ENCODE measurements at regions not wholly inside any gene's neighbourhood (a gene's known extent, or its start where the extent isn't known, plus 50 kb on each side); places are given as distances from the start of the nearest gene placed in this dataset.
A peak's percentile ranks its signal among the peaks of the same experiment; 100 is the strongest.
"Not testable (repeated sequence)": the region's sequence is repeated elsewhere in the genome, so short reads cannot be mapped to it uniquely, and the experiment has no call there.

DNA sequence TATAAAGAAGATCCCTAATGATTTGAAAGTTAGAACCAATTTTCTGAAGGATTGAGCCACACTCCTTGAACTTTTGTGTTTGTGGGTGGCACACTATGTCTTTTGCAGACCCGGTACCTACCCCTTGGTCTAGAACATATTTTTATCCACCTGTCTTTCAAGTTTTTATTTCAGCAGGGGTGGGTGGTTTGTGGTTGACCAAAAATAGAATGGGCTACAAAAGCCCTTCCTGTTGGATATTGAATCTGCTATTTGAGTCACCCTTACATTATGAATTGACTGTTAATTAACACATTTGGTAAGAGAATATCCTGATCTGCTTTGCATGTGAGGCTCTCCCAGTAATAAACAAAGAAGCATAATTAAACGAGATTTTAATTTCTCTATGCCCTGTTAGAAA lies 401.2 kb downstream of the POTEH start:
- H4K20me1 ChIP-seq (ENCODE audit: insufficient read depth, low read length) = not testable (repeated sequence)

DNA sequence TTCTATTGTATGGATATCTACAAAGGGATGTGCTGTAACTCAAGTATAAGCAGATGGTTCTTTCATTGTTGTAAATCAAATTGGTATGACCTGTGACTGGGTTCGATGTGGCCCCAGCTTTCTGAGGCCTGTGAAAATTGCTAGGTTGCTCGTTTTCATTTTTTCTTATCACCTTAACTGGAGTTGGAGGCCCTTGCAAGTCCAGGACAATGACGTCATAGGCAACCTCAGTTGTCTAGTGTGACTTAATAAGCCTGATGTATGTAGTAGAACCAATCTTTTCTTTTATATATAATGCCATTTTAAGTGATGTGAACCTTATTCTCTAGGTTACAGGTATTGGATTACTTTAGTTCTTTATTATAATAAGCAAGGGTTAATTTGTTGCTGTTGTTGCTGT lies 415.3 kb downstream of the POTEH start:
- H3K36me3 ChIP-seq (ENCODE audit: insufficient read depth, low read length); H3K4me3 ChIP-seq (ENCODE audit: low read depth in 1 of 2, low read length in 2 of 2); H3K4me1 ChIP-seq (ENCODE audit: insufficient read depth, low read length); ATAC-seq (ENCODE audit: insufficient read depth, low read depth); H3K27ac ChIP-seq (ENCODE audit: low read length); H2AFZ ChIP-seq (ENCODE audit: low read depth, low read length); H3K79me2 ChIP-seq (ENCODE audit: insufficient read depth, low read length); H3K27me3 ChIP-seq (ENCODE audit: insufficient read depth, low read length, poor library complexity); DNase-seq; H4K20me1 ChIP-seq (ENCODE audit: insufficient read depth, low read length); H3K9ac ChIP-seq (ENCODE audit: low read depth, low read length); H3K4me2 ChIP-seq (ENCODE audit: insufficient read depth, low read length); H3K9me3 ChIP-seq (ENCODE audit: insufficient read depth, low read length, severe bottlenecking): not testable (repeated sequence)

More for the DNA sequence above, 401.2 kb downstream of the POTEH start:
- not testable (repeated sequence) for DNase-seq; H3K4me3 ChIP-seq (ENCODE audit: low read depth in 1 of 2, low read length in 2 of 2); H3K9ac ChIP-seq (ENCODE audit: low read depth, low read length); H2AFZ ChIP-seq (ENCODE audit: low read depth, low read length); H3K27ac ChIP-seq (ENCODE audit: low read length); H3K36me3 ChIP-seq (ENCODE audit: insufficient read depth, low read length); H3K4me2 ChIP-seq (ENCODE audit: insufficient read depth, low read length); H3K4me1 ChIP-seq (ENCODE audit: insufficient read depth, low read length); H3K79me2 ChIP-seq (ENCODE audit: insufficient read depth, low read length); H3K9me3 ChIP-seq (ENCODE audit: insufficient read depth, low read length, severe bottlenecking); H3K27me3 ChIP-seq (ENCODE audit: insufficient read depth, low read length, poor library complexity); ATAC-seq (ENCODE audit: insufficient read depth, low read depth)

DNA sequence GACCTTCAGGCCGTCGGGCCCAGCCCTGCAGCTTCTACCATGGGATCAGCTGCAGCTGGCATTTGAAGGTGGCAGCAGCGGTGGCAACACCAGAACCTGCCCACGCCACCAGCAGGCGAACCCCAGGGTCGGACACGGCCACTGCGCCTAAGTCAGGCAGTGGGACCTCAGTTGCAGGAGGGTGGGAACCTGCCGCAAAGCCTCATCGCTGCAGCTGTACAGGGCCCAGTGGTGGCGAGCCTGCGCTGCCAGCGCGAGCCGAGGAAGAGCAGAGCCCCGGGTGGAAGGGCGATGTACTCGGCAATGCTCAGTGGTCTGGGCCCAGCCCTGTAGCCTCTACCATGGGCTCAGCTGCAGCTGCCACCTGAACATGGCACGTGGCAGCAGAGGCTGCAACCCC lies 441.6 kb downstream of the POTEH start:
- ATAC-seq (ENCODE audit: insufficient read depth, low read depth) = not testable (repeated sequence)

DNA sequence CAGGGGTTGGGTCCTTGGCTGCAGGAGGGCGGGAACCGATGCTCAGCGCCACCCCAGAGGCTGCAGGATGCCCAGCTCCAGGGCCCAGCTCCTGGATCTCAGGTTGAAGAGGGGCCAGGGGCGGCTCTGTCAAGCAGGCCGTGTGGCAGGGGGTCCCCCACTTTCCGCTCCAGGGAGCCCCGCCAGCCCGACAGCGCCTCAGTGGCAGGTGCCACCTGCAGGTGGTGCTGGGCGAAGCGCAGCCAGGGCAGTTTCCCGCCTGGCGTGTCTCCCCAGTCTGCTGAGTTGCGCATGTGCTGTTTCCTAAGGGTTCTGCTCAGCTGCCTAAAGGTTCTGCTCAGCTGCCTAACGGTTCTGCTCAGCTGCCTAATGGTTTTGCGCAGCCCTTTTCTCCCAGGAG lies 442.1 kb downstream of the POTEH start:
- no peak for DNase-seq
- no peak overlapping the region for H2AFZ ChIP-seq (ENCODE audit: low read depth, low read length)
- H3K9me3 ChIP-seq (ENCODE audit: insufficient read depth, low read length, severe bottlenecking) = no peaks in the 10 kb centered on the region
- no peaks in the 10 kb centered on the region for H3K79me2 ChIP-seq (ENCODE audit: insufficient read depth, low read length)
- no peaks in the 10 kb centered on the region for H3K27me3 ChIP-seq (ENCODE audit: insufficient read depth, low read length, poor library complexity)
- H3K4me2 ChIP-seq (ENCODE audit: insufficient read depth, low read length) = no peak overlapping the region
- H3K27ac ChIP-seq (ENCODE audit: low read length) = no peak overlapping the region
- H3K9ac ChIP-seq (ENCODE audit: low read depth, low read length) = no peak overlapping the region
- ATAC-seq (ENCODE audit: insufficient read depth, low read depth) = no peak
- TF ChIP-seq EZH2 (IDR thresholded peaks at IDR 0.05; ENCODE audit: borderline replicate concordance, low read depth, low read length, severe bottlenecking) = no peak
- TF ChIP-seq, protein P1, sequence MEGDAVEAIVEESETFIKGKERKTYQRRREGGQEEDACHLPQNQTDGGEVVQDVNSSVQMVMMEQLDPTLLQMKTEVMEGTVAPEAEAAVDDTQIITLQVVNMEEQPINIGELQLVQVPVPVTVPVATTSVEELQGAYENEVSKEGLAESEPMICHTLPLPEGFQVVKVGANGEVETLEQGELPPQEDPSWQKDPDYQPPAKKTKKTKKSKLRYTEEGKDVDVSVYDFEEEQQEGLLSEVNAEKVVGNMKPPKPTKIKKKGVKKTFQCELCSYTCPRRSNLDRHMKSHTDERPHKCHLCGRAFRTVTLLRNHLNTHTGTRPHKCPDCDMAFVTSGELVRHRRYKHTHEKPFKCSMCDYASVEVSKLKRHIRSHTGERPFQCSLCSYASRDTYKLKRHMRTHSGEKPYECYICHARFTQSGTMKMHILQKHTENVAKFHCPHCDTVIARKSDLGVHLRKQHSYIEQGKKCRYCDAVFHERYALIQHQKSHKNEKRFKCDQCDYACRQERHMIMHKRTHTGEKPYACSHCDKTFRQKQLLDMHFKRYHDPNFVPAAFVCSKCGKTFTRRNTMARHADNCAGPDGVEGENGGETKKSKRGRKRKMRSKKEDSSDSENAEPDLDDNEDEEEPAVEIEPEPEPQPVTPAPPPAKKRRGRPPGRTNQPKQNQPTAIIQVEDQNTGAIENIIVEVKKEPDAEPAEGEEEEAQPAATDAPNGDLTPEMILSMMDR (IDR thresholded peaks at IDR 0.05; ENCODE audit: borderline replicate concordance, extremely low read depth, low read length, poor library complexity, severe bottlenecking) = no peak
- no peaks in the 10 kb centered on the region for H3K4me1 ChIP-seq (ENCODE audit: insufficient read depth, low read length)
- no peaks in the 10 kb centered on the region for H3K36me3 ChIP-seq (ENCODE audit: insufficient read depth, low read length)
- no peaks in the 10 kb centered on the region for H4K20me1 ChIP-seq (ENCODE audit: insufficient read depth, low read length)
- no peak overlapping the region for H3K4me3 ChIP-seq (ENCODE audit: low read depth in 1 of 2, low read length in 2 of 2)

More for the DNA sequence above, 441.6 kb downstream of the POTEH start:
- not testable (repeated sequence) for H3K9ac ChIP-seq (ENCODE audit: low read depth, low read length); H3K4me3 ChIP-seq (ENCODE audit: low read depth in 1 of 2, low read length in 2 of 2); H3K79me2 ChIP-seq (ENCODE audit: insufficient read depth, low read length); H3K36me3 ChIP-seq (ENCODE audit: insufficient read depth, low read length); H3K4me2 ChIP-seq (ENCODE audit: insufficient read depth, low read length); H3K9me3 ChIP-seq (ENCODE audit: insufficient read depth, low read length, severe bottlenecking); H4K20me1 ChIP-seq (ENCODE audit: insufficient read depth, low read length); DNase-seq; H3K27ac ChIP-seq (ENCODE audit: low read length); H3K27me3 ChIP-seq (ENCODE audit: insufficient read depth, low read length, poor library complexity); H2AFZ ChIP-seq (ENCODE audit: low read depth, low read length); H3K4me1 ChIP-seq (ENCODE audit: insufficient read depth, low read length)

DNA sequence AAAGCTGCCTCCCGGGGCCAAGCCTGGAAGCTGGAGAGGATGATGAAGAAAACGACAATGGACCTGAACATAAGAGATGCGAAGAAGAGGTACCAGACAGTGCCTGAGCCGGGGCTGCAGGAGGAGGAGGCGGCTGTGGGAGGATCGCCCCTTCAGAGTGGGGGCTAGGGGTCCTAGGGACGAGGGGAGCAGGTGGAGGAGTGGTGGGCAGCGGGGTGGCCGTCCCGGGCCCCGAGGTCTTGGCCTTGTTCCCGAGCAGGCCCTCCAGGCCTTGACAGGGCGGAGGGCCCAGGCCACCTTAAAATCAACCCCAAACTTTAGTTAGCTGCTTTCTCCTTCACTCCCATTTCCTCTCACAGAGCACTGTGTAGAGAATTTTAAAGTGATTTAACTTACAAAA lies 442.8 kb downstream of the POTEH start:
- not testable (repeated sequence) for H3K27me3 ChIP-seq (ENCODE audit: insufficient read depth, low read length, poor library complexity); H3K4me1 ChIP-seq (ENCODE audit: insufficient read depth, low read length); H3K79me2 ChIP-seq (ENCODE audit: insufficient read depth, low read length); H3K4me2 ChIP-seq (ENCODE audit: insufficient read depth, low read length); H3K27ac ChIP-seq (ENCODE audit: low read length); H2AFZ ChIP-seq (ENCODE audit: low read depth, low read length); H3K4me3 ChIP-seq (ENCODE audit: low read depth in 1 of 2, low read length in 2 of 2); H3K36me3 ChIP-seq (ENCODE audit: insufficient read depth, low read length); ATAC-seq (ENCODE audit: insufficient read depth, low read depth); DNase-seq; H3K9ac ChIP-seq (ENCODE audit: low read depth, low read length); H4K20me1 ChIP-seq (ENCODE audit: insufficient read depth, low read length); H3K9me3 ChIP-seq (ENCODE audit: insufficient read depth, low read length, severe bottlenecking)

DNA sequence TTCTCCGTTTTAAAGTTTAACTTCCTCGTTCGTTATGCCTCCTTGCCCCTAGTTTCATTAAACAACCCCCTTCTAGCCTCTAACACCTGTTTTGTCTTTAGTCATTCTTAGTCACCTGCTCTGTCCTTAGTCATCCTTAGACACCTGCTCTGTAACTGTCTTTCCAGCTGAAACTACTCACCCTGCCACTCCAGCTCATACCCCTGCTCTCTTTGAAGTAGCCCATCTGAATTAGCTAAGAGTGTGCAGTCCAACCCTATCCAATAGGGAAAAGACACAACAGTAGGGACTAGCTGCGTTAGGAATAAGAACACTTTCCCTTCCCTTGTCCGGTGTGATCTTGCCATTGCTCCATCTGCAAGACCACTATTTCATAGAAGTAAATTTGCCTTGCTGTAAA lies 446.5 kb downstream of the CCT8L2 start:
- not testable (repeated sequence) for ATAC-seq (ENCODE audit: insufficient read depth, low read depth); H3K9me3 ChIP-seq (ENCODE audit: insufficient read depth, low read length, severe bottlenecking); H3K36me3 ChIP-seq (ENCODE audit: insufficient read depth, low read length); H3K27ac ChIP-seq (ENCODE audit: low read length); H4K20me1 ChIP-seq (ENCODE audit: insufficient read depth, low read length); H3K9ac ChIP-seq (ENCODE audit: low read depth, low read length); H3K4me2 ChIP-seq (ENCODE audit: insufficient read depth, low read length); H3K27me3 ChIP-seq (ENCODE audit: insufficient read depth, low read length, poor library complexity); H3K4me3 ChIP-seq (ENCODE audit: low read depth in 1 of 2, low read length in 2 of 2); DNase-seq; H3K4me1 ChIP-seq (ENCODE audit: insufficient read depth, low read length); H3K79me2 ChIP-seq (ENCODE audit: insufficient read depth, low read length)
- H2AFZ ChIP-seq (ENCODE audit: low read depth, low read length) = 0 out of 2 replicates have a peak overlapping the region, but pooled peaks have one; percentile 2

All from DND-41 (cell line).